OCI-LY7 (cell line): ENCODE measurements at regions not wholly inside any gene's neighbourhood (a gene's known extent, or its start where the extent isn't known, plus 50 kb on each side); places are given as distances from the start of the nearest gene placed in this dataset.

Source experiments
- BruUV-seq: library from RNA; stranded (reverse); fragments of 400-500 nt; replicated peaks from 2 replicates; lab custom pipeline; 2021; lab: Mats Ljungman, UMichigan
- CTCF ChIA-PET: fragments of 300-600 bp; sonication (Branson Sonifier 250); formaldehyde crosslinking; loops from one replicate; lab custom pipeline; 2022; ENCODE audit warnings: antibody characterized with exemption; ENCODE audit not compliant: unreplicated experiment; lab: Charles Lee
- POLR2A ChIA-PET: fragments of 300-600 bp; sonication (Branson Sonifier 250); formaldehyde crosslinking; loops from one replicate; lab custom pipeline; 2022; ENCODE audit warnings: antibody characterized with exemption; lab: Charles Lee
- DNase-seq: peaks from one replicate; pipeline ENCODE4 v3.0.0-alpha.2; 2015; ENCODE audit warnings: low spot score
- H2AFZ ChIP-seq: fragments of 200-600 bp; sonication (generic), shearing (Covaris generic); 2 replicates; pipeline ENCODE4 v1.6.1; 2014; ENCODE audit warnings: mild to moderate bottlenecking, antibody characterized with exemption, low read length, moderate library complexity
- H3K27ac ChIP-seq: fragments of 200-600 bp; sonication (generic); 2 replicates; pipeline ENCODE4 v1.5.1; 2014; ENCODE audit warnings: mixed run types, low read depth, mild to moderate bottlenecking, moderate library complexity, low read length, inconsistent platforms; ENCODE audit not compliant: poor library complexity, severe bottlenecking
- H3K36me3 ChIP-seq: fragments of 200-600 bp; sonication (generic); 2 replicates; pipeline ENCODE4 v1.6.1; 2014; ENCODE audit warnings: mild to moderate bottlenecking, antibody characterized with exemption, low read length, moderate library complexity, mixed read lengths; ENCODE audit not compliant: insufficient read depth
- H3K4me1 ChIP-seq: fragments of 200-600 bp; sonication (generic); 2 replicates; pipeline ENCODE4 v1.5.1; 2014; ENCODE audit warnings: mild to moderate bottlenecking, low read length; ENCODE audit not compliant: insufficient read depth, poor library complexity, severe bottlenecking
- H3K4me2 ChIP-seq: fragments of 200-600 bp; sonication (generic); 2 replicates; pipeline ENCODE4 v1.6.1; 2014; ENCODE audit warnings: mild to moderate bottlenecking, low read length
- H3K4me3 ChIP-seq: fragments of 200-600 bp; sonication (generic); 2 replicates; pipeline ENCODE4 v1.5.1; 2014; ENCODE audit warnings: mild to moderate bottlenecking, low read depth, low read length; ENCODE audit not compliant: poor library complexity, severe bottlenecking
- H3K79me2 ChIP-seq: fragments of 200-600 bp; sonication (generic); 2 replicates; pipeline ENCODE4 v1.6.1; 2016; ENCODE audit warnings: low read depth, mild to moderate bottlenecking, low read length, moderate library complexity, mixed read lengths; ENCODE audit not compliant: insufficient read depth
- H3K9me2 ChIP-seq: fragments of 200-600 bp; sonication (generic); 2 replicates; pipeline ENCODE4 v1.6.1; 2016; ENCODE audit warnings: mild to moderate bottlenecking, low read length, mixed read lengths; ENCODE audit not compliant: insufficient read depth
- H3K9me3 ChIP-seq: fragments of 200-600 bp; sonication (generic); 2 replicates; pipeline ENCODE4 v1.6.1; 2014; ENCODE audit warnings: mild to moderate bottlenecking, mixed run types, low read length, mixed read lengths
- H4K20me1 ChIP-seq: fragments of 200-600 bp; sonication (generic); 2 replicates; pipeline ENCODE4 v1.6.1; 2014; ENCODE audit warnings: mild to moderate bottlenecking, antibody characterized with exemption, low read length, moderate library complexity, mixed read lengths; ENCODE audit not compliant: insufficient read depth
- CTCF ChIP-seq: fragments of 200-600 bp; sonication (generic); conservative IDR thresholded peaks from 2 replicates; pipeline ENCODE4 v1.5.1; 2014; ENCODE audit warnings: mild to moderate bottlenecking, antibody characterized with exemption, low read length, moderate library complexity, mixed read lengths
- EZH2phosphoT487 ChIP-seq: fragments of 200-600 bp; sonication (generic); IDR thresholded peaks from 2 replicates; pipeline ENCODE4 v1.6.1; 2018; ENCODE audit warnings: low read depth, borderline replicate concordance, mild to moderate bottlenecking, mixed run types, antibody characterized with exemption, low read length, moderate library complexity, mixed read lengths
- intact Hi-C: fragments of 100-400 bp; cut with micrococcal nuclease; formaldehyde crosslinking; loops from one replicate; pipeline ENCODE4 v1.10.0; 2022; ENCODE audit not compliant: unreplicated experiment

GRCh38 chr18:28510210-28510609, 333.3 kb upstream of the CDH2 start:
- BruUV-seq = no TSS peak
- no peak overlapping the region for H2AFZ ChIP-seq
- CTCF ChIA-PET = no interaction called here
- intact Hi-C loops = no loop called here
- H3K9me2 ChIP-seq = no peaks in the 10 kb centered on the region
- no peaks in the 10 kb centered on the region for H3K36me3 ChIP-seq
- TF ChIP-seq CTCF = no peak
- H4K20me1 ChIP-seq = no peaks in the 10 kb centered on the region
- DNase-seq = no peak
- H3K9me3 ChIP-seq = no peaks in the 10 kb centered on the region
- no peak overlapping the region for H3K27ac ChIP-seq
- H3K4me3 ChIP-seq = no peak overlapping the region
- POLR2A ChIA-PET = no interaction called here
- H3K79me2 ChIP-seq = no peaks in the 10 kb centered on the region
- no peak overlapping the region for H3K4me2 ChIP-seq
- no peaks in the 10 kb centered on the region for H3K4me1 ChIP-seq

- Histone ChIP-seq H3K9me2 (no peaks in the 10 kb centered on the region), H3K27ac (no peak overlapping the region), H3K4me3 (no peak overlapping the region), H3K36me3 (no peaks in the 10 kb centered on the region), H3K79me2 (no peaks in the 10 kb centered on the region), H3K4me2 (no peak overlapping the region), H3K9me3 (no peaks in the 10 kb centered on the region), H3K4me1 (no peaks in the 10 kb centered on the region), H4K20me1 (no peaks in the 10 kb centered on the region), H2AFZ (no peak overlapping the region)
- no peak for DNase-seq
- ChIA-PET POLR2A (no interaction called here), CTCF (no interaction called here)
- no peak for TF ChIP-seq CTCF
- no peak for TF ChIP-seq EZH2phosphoT487
- intact Hi-C loops = no loop called here
- no TSS peak for BruUV-seq
Measured at GRCh38 chr18:28504066-28504465, 327.1 kb upstream of the CDH2 start.

GRCh38 chr18:28494151-28494550, 317.2 kb upstream of the CDH2 start:
- BruUV-seq = no TSS peak
- H3K9me3 ChIP-seq = no peaks in the 10 kb centered on the region
- H3K4me3 ChIP-seq = no peak overlapping the region
- CTCF ChIA-PET = no interaction called here
- H2AFZ ChIP-seq = no peak overlapping the region
- H4K20me1 ChIP-seq = no peaks in the 10 kb centered on the region
- H3K36me3 ChIP-seq = no peaks in the 10 kb centered on the region
- TF ChIP-seq EZH2phosphoT487 = no peak
- TF ChIP-seq CTCF = no peak
- no peak for DNase-seq
- POLR2A ChIA-PET = no interaction called here
- intact Hi-C loops = no loop called here
- H3K9me2 ChIP-seq = no peaks in the 10 kb centered on the region
- H3K27ac ChIP-seq = no peak overlapping the region
- no peaks in the 10 kb centered on the region for H3K79me2 ChIP-seq
- H3K4me1 ChIP-seq = no peaks in the 10 kb centered on the region
- H3K4me2 ChIP-seq = no peak overlapping the region
